HepG2 (cell line): ENCODE measurements at regions not wholly inside any gene's neighbourhood (a gene's known extent, or its start where the extent isn't known, plus 50 kb on each side); places are given as distances from the start of the nearest gene placed in this dataset.

Source experiments
- AGO1 ChIP-seq: fragments of 200-400 bp; formaldehyde crosslinking; IDR thresholded peaks from 2 replicates; pipeline ENCODE4 v1.6.1; 2017; ENCODE audit warnings: mild to moderate bottlenecking, low read depth, low read length, moderate library complexity; ENCODE audit not compliant: poor library complexity, severe bottlenecking
- EZH2 ChIP-seq: conservative IDR thresholded peaks from 2 replicates; pipeline ENCODE4 v1.6.1; 2012; ENCODE audit warnings: mild to moderate bottlenecking, low read depth, low read length, moderate library complexity
- HDAC1 ChIP-seq: sonication (generic); formaldehyde crosslinking; IDR thresholded peaks from 2 replicates; pipeline ENCODE4 v1.5.1; 2020; ENCODE audit warnings: mild to moderate bottlenecking, missing genetic modification reagents
- MAFK ChIP-seq, 2 experiments: IDR thresholded peaks in 1 of 2; conservative IDR thresholded peaks in 1 of 2; 2 replicates each; pipeline ENCODE4 v1.6.1; 2011; ENCODE audit warnings: improper control_type of control experiment in 2 of 2, low read length in 2 of 2
- SP2 ChIP-seq: sonication (generic); formaldehyde crosslinking; IDR thresholded peaks from 2 replicates; pipeline ENCODE4 v1.5.1; 2020; ENCODE audit warnings: mild to moderate bottlenecking, missing genetic modification reagents
- U2AF1 ChIP-seq: fragments of 200-400 bp; formaldehyde crosslinking; optimal IDR thresholded peaks from 2 replicates; pipeline ENCODE3; 2017; ENCODE audit warnings: mild to moderate bottlenecking, low read depth, low read length
- ZNF530 ChIP-seq: sonication (generic); formaldehyde crosslinking; IDR thresholded peaks from 2 replicates; pipeline ENCODE4 v1.5.0; 2020; ENCODE audit warnings: low read depth, mild to moderate bottlenecking, missing genetic modification reagents
- ZNF557 ChIP-seq: sonication (generic); formaldehyde crosslinking; IDR thresholded peaks from 2 replicates; pipeline ENCODE4 v1.4.0; 2020; ENCODE audit warnings: missing genetic modification reagents
- TF ChIP-seq, protein P1 (sequence below): IDR thresholded peaks from 2 replicates; pipeline ENCODE4 v1.6.1; 2012; ENCODE audit warnings: low read length, improper control_type of control experiment
- TF ChIP-seq, protein P2 (sequence below): sonication (generic); formaldehyde crosslinking; IDR thresholded peaks from 2 replicates; pipeline ENCODE4 v1.4.0; 2020; ENCODE audit warnings: low read depth, mild to moderate bottlenecking, missing genetic modification reagents

DNA sequence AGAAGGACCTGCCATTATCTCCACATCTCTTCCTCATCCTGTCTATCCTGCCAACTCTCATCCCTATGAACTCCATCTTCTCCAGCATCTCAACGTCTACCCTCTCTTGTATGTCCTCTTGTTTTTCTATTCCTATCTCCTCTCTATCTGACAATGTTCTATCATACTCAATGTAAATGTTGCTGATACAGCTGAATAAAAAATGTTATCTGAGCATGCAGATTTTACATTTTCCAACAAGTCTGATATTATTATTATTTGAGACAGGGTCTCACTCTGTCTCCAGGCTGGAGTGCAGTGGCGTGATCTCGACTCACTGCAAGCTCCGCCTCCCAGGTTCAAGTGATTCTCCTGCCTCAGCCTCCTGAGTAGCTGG, 56.0 kb upstream of the RAI14 start:
- TF ChIP-seq, protein P1, sequence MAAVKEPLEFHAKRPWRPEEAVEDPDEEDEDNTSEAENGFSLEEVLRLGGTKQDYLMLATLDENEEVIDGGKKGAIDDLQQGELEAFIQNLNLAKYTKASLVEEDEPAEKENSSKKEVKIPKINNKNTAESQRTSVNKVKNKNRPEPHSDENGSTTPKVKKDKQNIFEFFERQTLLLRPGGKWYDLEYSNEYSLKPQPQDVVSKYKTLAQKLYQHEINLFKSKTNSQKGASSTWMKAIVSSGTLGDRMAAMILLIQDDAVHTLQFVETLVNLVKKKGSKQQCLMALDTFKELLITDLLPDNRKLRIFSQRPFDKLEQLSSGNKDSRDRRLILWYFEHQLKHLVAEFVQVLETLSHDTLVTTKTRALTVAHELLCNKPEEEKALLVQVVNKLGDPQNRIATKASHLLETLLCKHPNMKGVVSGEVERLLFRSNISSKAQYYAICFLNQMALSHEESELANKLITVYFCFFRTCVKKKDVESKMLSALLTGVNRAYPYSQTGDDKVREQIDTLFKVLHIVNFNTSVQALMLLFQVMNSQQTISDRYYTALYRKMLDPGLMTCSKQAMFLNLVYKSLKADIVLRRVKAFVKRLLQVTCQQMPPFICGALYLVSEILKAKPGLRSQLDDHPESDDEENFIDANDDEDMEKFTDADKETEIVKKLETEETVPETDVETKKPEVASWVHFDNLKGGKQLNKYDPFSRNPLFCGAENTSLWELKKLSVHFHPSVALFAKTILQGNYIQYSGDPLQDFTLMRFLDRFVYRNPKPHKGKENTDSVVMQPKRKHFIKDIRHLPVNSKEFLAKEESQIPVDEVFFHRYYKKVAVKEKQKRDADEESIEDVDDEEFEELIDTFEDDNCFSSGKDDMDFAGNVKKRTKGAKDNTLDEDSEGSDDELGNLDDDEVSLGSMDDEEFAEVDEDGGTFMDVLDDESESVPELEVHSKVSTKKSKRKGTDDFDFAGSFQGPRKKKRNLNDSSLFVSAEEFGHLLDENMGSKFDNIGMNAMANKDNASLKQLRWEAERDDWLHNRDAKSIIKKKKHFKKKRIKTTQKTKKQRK, result no peak
- no peak for TF ChIP-seq ZNF557
- no peak for TF ChIP-seq ZNF530
- TF ChIP-seq EZH2, result no peak
- no peak for TF ChIP-seq U2AF1
- no peak for TF ChIP-seq SP2 (CRISPR knock-in tag)
- TF ChIP-seq MAFK (conservative IDR thresholded peaks at IDR 0.05 in 1 of 2, IDR thresholded peaks at IDR 0.05 in 1 of 2; ENCODE audit: low read length in 2 of 2), result peak; percentile 51 to 63; a peak in 3 of 4 replicates
- no peak for TF ChIP-seq AGO1
- TF ChIP-seq, protein P2, sequence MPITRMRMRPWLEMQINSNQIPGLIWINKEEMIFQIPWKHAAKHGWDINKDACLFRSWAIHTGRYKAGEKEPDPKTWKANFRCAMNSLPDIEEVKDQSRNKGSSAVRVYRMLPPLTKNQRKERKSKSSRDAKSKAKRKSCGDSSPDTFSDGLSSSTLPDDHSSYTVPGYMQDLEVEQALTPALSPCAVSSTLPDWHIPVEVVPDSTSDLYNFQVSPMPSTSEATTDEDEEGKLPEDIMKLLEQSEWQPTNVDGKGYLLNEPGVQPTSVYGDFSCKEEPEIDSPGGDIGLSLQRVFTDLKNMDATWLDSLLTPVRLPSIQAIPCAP, result no peak
- no peak for TF ChIP-seq HDAC1 (CRISPR knock-in tag)
